ENCODE measurements at regions not wholly inside any gene's neighbourhood (a gene's known extent, or its start where the extent isn't known, plus 50 kb on each side); places are given as distances from the start of the nearest gene placed in this dataset.

DNA sequence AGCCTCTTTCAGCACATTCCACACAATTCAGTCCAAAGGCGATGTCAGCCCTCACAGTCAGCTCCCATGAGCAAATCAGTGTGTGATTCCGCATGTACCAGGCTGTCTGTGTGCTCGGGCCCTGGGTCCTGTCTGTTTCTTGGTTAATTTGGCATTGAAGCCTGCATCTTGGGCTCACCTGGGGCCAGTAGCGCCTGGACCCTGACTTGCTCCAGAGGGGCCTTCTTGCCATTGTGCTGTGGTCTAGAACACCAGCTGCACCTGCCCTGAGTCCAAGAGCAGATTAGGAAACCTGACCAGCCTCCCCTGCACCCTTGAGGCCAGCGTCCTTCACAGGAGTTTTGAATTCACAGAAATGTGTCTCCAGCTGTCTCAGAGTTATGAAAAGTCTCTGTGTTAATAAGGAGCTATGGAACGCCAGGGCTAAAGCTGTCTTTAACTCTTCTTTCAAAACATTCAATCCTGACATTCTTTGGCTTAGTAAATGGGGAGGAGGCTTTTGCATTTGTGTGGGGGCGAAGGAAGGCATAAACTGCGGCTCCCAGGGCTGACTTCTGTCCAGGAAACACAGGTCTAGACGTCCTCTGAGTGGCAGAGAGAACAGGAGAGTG lies 102.2 kb downstream of the ARF6 start:
- H3K27me3 ChIP-seq (ENCODE audit: insufficient read depth, low read length): peaks cover 14% of the 10 kb centered on the region
- no peaks in the 10 kb centered on the region for H3K36me3 ChIP-seq (ENCODE audit: insufficient read depth, low read length)
- H3K4me1 ChIP-seq (ENCODE audit: insufficient read depth, low read length): peaks cover 26% of the 10 kb centered on the region
- no peaks in the 10 kb centered on the region for H3K9me3 ChIP-seq (ENCODE audit: low read length)
- no peak overlapping the region for H3K4me3 ChIP-seq (ENCODE audit: low read length)
- H2AFZ ChIP-seq (ENCODE audit: low read depth, low read length): no peak overlapping the region

DNA sequence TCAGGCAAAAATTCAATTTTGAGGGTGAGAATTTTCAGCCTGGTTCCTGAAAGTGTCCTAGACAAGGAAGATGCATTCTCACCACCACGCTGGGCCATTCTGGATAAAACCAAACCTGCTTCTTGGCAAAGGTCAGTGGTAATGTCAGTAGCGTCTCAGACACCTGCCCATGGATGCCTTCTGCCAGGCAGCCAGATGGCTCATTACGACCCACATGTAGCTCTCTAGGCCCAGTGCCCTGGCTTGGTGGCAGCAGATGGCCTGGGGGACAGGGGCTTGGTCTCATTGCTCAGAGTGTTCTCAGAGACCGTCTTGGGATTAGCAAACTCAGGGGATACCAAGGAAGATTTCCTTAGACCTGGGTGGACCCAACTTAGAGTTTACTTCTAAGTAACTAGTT lies 105.1 kb downstream of the ARF6 start:
- Histone ChIP-seq H3K36me3 (ENCODE audit: insufficient read depth, low read length) (no peaks in the 10 kb centered on the region), H2AFZ (ENCODE audit: low read depth, low read length) (no peak overlapping the region), H3K9me3 (ENCODE audit: low read length) (no peaks in the 10 kb centered on the region), H3K27me3 (ENCODE audit: insufficient read depth, low read length) (peaks cover 40% of the 10 kb centered on the region), H3K4me3 (ENCODE audit: low read length) (no peak overlapping the region), H3K4me1 (ENCODE audit: insufficient read depth, low read length) (peaks cover 11% of the 10 kb centered on the region)

GRCh38 chr14:49999146-49999761 lies 106.4 kb downstream of the ARF6 start:
- Histone ChIP-seq H3K4me3 (ENCODE audit: low read length) (no peak overlapping the region), H2AFZ (ENCODE audit: low read depth, low read length) (no peak overlapping the region), H3K36me3 (ENCODE audit: insufficient read depth, low read length) (no peaks in the 10 kb centered on the region), H3K9me3 (ENCODE audit: low read length) (no peaks in the 10 kb centered on the region), H3K27me3 (ENCODE audit: insufficient read depth, low read length) (peaks cover 52% of the 10 kb centered on the region), H3K4me1 (ENCODE audit: insufficient read depth, low read length) (peaks cover 10% of the 10 kb centered on the region)

- no peaks in the 10 kb centered on the region for H3K36me3 ChIP-seq (ENCODE audit: insufficient read depth, low read length)
- H3K9me3 ChIP-seq (ENCODE audit: low read length): no peaks in the 10 kb centered on the region
- peaks cover 10% of the 10 kb centered on the region for H3K4me1 ChIP-seq (ENCODE audit: insufficient read depth, low read length)
- peaks cover 58% of the 10 kb centered on the region for H3K27me3 ChIP-seq (ENCODE audit: insufficient read depth, low read length)
- no peak overlapping the region for H2AFZ ChIP-seq (ENCODE audit: low read depth, low read length)
- no peak overlapping the region for H3K4me3 ChIP-seq (ENCODE audit: low read length)
Observed at GRCh38 chr14:49999826-50000379, 107.0 kb downstream of the ARF6 start.

GRCh38 chr14:50000380-50001150 lies 107.7 kb downstream of the ARF6 start:
- Histone ChIP-seq H3K4me3 (ENCODE audit: low read length) (no peak overlapping the region), H2AFZ (ENCODE audit: low read depth, low read length) (no peak overlapping the region), H3K4me1 (ENCODE audit: insufficient read depth, low read length) (peaks cover 10% of the 10 kb centered on the region), H3K27me3 (ENCODE audit: insufficient read depth, low read length) (peaks cover 65% of the 10 kb centered on the region), H3K36me3 (ENCODE audit: insufficient read depth, low read length) (no peaks in the 10 kb centered on the region), H3K9me3 (ENCODE audit: low read length) (no peaks in the 10 kb centered on the region)

GRCh38 chr14:50001151-50001998 lies 108.5 kb downstream of the ARF6 start:
- Histone ChIP-seq H3K36me3 (ENCODE audit: insufficient read depth, low read length) (no peaks in the 10 kb centered on the region), H3K27me3 (ENCODE audit: insufficient read depth, low read length) (peaks cover 70% of the 10 kb centered on the region), H2AFZ (ENCODE audit: low read depth, low read length) (no peak overlapping the region), H3K4me1 (ENCODE audit: insufficient read depth, low read length) (peaks cover 10% of the 10 kb centered on the region), H3K4me3 (ENCODE audit: low read length) (no peak overlapping the region), H3K9me3 (ENCODE audit: low read length) (no peaks in the 10 kb centered on the region)

- H3K9me3 ChIP-seq (ENCODE audit: low read length): no peaks in the 10 kb centered on the region
- no peak overlapping the region for H3K4me3 ChIP-seq (ENCODE audit: low read length)
- H3K4me1 ChIP-seq (ENCODE audit: insufficient read depth, low read length): peaks cover 10% of the 10 kb centered on the region
- peaks cover 75% of the 10 kb centered on the region for H3K27me3 ChIP-seq (ENCODE audit: insufficient read depth, low read length)
- H2AFZ ChIP-seq (ENCODE audit: low read depth, low read length): no peak overlapping the region
- no peaks in the 10 kb centered on the region for H3K36me3 ChIP-seq (ENCODE audit: insufficient read depth, low read length)
Observed at GRCh38 chr14:50001999-50002925, 109.4 kb downstream of the ARF6 start.

DNA sequence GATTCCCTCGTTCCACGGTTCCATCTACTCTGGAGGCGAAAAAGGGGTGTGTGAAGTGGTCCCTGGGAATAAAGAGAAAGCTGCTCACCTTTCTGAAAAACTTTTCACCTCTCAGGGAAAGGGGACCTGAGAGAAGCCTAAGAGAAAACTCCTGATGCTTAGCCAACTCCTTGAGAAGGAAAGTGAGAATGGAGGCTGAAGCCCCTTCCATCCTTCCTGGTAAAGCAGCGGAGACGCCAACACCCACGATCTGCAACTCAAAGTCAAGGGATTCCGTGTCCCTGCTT lies 110.0 kb downstream of the ARF6 start:
- Histone ChIP-seq H3K27me3 (ENCODE audit: insufficient read depth, low read length) (peaks cover 73% of the 10 kb centered on the region), H3K36me3 (ENCODE audit: insufficient read depth, low read length) (no peaks in the 10 kb centered on the region), H3K4me1 (ENCODE audit: insufficient read depth, low read length) (peaks cover 10% of the 10 kb centered on the region), H3K4me3 (ENCODE audit: low read length) (peak overlapping the region; percentile 44), H2AFZ (ENCODE audit: low read depth, low read length) (peak overlapping the region; percentile 78), H3K9me3 (ENCODE audit: low read length) (no peaks in the 10 kb centered on the region)

DNA sequence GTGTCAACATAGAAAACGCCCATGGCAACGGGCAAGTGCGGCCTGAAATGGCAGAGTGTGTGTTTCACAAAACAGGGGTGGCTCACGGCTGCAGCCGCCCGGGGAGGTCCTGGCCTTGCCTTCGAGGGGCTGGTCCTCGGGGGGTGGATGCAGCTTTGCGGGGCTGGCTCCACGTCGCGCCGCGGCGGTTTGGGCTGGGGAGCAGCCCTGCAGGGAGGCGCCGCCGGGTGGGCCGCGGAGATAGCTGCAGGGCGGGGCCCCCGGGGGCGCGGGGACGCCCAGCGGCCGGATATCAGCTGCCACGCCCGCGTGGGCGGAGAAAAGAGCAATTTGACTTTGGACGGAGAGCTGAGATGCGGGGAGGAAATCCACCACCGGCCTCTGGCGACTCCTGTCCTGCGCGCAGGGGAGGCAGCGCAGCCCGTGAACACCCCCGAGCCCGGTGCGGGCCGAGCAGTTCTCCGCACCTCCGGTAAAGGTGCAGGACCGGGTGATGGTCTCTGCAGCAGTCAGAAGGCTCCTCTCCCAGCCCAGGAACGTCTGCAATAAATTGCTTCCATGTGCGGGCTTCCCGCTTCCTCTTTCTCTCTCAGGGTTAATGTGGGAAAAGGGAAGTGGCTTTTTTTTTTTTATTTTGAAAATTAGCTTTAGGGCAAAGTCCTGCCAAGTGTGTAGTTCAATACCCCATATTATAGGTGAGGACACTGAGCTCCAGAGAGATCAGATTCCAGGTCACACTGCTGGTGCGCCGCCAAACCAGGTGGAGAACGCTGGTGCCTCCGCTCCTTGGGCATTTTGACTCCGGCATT lies 110.5 kb downstream of the ARF6 start:
- Histone ChIP-seq H3K27me3 (ENCODE audit: insufficient read depth, low read length) (peaks cover 74% of the 10 kb centered on the region), H3K9me3 (ENCODE audit: low read length) (no peaks in the 10 kb centered on the region), H3K4me1 (ENCODE audit: insufficient read depth, low read length) (peaks cover 10% of the 10 kb centered on the region), H3K4me3 (ENCODE audit: low read length) (peak overlapping the region; percentile 44), H3K36me3 (ENCODE audit: insufficient read depth, low read length) (no peaks in the 10 kb centered on the region), H2AFZ (ENCODE audit: low read depth, low read length) (peak overlapping the region; percentile 78)

GRCh38 chr14:50006141-50006540 lies 110.2 kb downstream of the VCPKMT start:
- Histone ChIP-seq H3K9me3 (ENCODE audit: low read length) (no peaks in the 10 kb centered on the region), H2AFZ (ENCODE audit: low read depth, low read length) (no peak overlapping the region), H3K27me3 (ENCODE audit: insufficient read depth, low read length) (peaks cover 54% of the 10 kb centered on the region)

GRCh38 chr14:50007123-50007903 lies 109.1 kb downstream of the VCPKMT start:
- H3K27me3 ChIP-seq (ENCODE audit: insufficient read depth, low read length): peaks cover 45% of the 10 kb centered on the region
- no peak overlapping the region for H3K4me3 ChIP-seq (ENCODE audit: low read length)
- no peaks in the 10 kb centered on the region for H3K9me3 ChIP-seq (ENCODE audit: low read length)
- peaks cover 2% of the 10 kb centered on the region for H3K4me1 ChIP-seq (ENCODE audit: insufficient read depth, low read length)
- H2AFZ ChIP-seq (ENCODE audit: low read depth, low read length): no peak overlapping the region
- H3K36me3 ChIP-seq (ENCODE audit: insufficient read depth, low read length): no peaks in the 10 kb centered on the region

More at GRCh38 chr14:50006141-50006540, 110.2 kb downstream of the VCPKMT start:
- Histone ChIP-seq H3K36me3 (ENCODE audit: insufficient read depth, low read length) (no peaks in the 10 kb centered on the region), H3K4me1 (ENCODE audit: insufficient read depth, low read length) (peaks cover 2% of the 10 kb centered on the region), H3K4me3 (ENCODE audit: low read length) (no peak overlapping the region)

Data from neuron (in vitro differentiated cells).